Transverse colon (tissue), 4 donors: ENCODE measurements at regions not wholly inside any gene's neighbourhood (a gene's known extent, or its start where the extent isn't known, plus 50 kb on each side); places are given as distances from the start of the nearest gene placed in this dataset.

Experiments
- CTCF ChIP-seq, 5 experiments: fragments of 200-600 bp in 3 of 5; fragments of 450-650 bp in 2 of 5; sonication (generic) in 3 of 5; IDR thresholded peaks; 1 replicate in 2 of 5; 2 replicates in 3 of 5; pipeline ENCODE4 v1.5.1; 2016 to 2017; ENCODE audit warnings: antibody characterized with exemption in 5 of 5, inconsistent platforms in 3 of 5, mild to moderate bottlenecking in 2 of 5, moderate library complexity in 1 of 5
- EP300 ChIP-seq: sonication (generic); formaldehyde crosslinking; IDR thresholded peaks from one replicate; pipeline ENCODE4 v1.6.1; 2017; ENCODE audit warnings: antibody characterized with exemption, low read depth
- POLR2AphosphoS5 ChIP-seq, 3 donors: sonication (generic); formaldehyde crosslinking; IDR thresholded peaks; one replicate each; pipeline ENCODE4 v1.6.1; 2016; ENCODE audit warnings: antibody characterized with exemption in 3 of 3

- no peak for TF ChIP-seq CTCF (IDR thresholded peaks at IDR 0.05)
- no peak for TF ChIP-seq POLR2AphosphoS5 (IDR thresholded peaks at IDR 0.05)
- TF ChIP-seq EP300, result no peak
Measured at GRCh38 chr3:177361081-177361938, 164.0 kb upstream of the TBL1XR1 start.
